ENCODE measurements at regions not wholly inside any gene's neighbourhood (a gene's known extent, or its start where the extent isn't known, plus 50 kb on each side); places are given as distances from the start of the nearest gene placed in this dataset.

DNA sequence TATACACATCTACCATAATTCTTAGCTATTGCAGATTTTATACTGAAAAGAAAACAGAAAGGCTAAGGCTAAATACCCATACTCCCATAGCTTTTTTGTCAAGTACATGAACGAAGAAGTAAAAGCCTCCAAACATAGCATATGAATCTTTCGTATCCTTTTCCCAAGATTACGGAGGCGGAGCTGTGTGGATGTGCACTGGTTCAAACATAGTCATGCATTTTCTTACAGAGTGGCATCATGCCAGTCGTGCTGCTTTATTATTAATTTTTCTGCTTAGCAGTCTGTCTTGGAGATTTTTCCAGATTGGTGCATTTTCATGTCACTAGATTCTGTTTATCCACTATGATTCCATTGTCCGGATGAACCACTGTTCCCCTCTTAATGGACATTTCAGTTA is 118.7 kb upstream of the RUNX3 start:
- H3K4me2 ChIP-seq, result no peak overlapping the region
- H3K4me1 ChIP-seq, result no peaks in the 10 kb centered on the region
- no peaks in the 10 kb centered on the region for H3K9me3 ChIP-seq
- TF ChIP-seq CBX8 (IDR thresholded peaks at IDR 0.05), result no peak
- ATAC-seq, result no peak
- H3K27ac ChIP-seq, result no peak overlapping the region
- no peak for FAIRE-seq
- DNase-seq (ENCODE audit: low read depth in 1 of 2, low spot score in 1 of 2), result no peak
- ChIA-PET POLR2A (no interaction called here), CTCF (interaction anchor here (1.2 to 5.6 kb wide), 2 partner anchors 11 to 49 kb away, joined by 3 to 21 read pairs; no protein-coding TSS in a partner anchor)
- H3K4me3 ChIP-seq, result no peak overlapping the region
- WGBS (ENCODE audit: missing lambda C conversion rate), result 59% methylated on average over 6 of the region's 6 CpGs

DNA sequence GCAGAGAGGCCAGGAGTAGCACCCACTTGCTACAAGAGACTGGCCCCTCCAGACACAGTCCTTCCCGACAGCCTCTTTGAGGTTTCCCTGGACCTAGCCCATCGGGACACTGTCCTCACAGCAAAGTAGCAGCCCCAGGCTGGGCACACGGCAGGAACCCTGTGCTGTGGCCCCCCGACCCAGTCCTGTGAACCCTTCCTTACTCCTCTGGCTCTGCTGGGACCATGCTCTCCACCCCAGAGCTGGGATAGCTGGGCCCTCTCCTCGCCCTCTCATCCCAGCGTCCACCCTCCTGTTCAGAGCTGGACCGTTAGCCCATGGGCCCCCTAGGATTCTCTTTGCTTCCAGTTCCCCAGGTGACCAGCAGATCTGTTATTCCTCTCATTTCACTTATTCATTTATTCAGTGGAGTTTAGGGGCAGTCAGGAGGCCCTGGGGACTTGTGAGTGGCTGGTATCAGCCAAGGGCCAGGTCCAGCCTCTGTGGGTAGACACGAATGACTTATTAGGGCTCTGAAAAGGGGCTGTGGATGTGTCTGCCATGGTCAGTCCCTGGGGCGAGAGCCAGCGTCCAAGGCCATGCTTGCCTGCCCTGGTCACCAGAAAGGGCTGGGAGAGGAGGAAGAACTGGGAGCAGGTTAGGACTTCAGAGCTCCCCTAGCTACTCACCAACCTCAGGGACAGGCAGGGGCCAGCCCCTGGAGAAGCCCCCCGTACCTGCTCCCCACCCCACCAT is 117.6 kb upstream of the RUNX3 start:
- Histone ChIP-seq H3K4me1 (no peaks in the 10 kb centered on the region), H3K9me3 (no peaks in the 10 kb centered on the region), H3K4me2 (no peak overlapping the region), H3K4me3 (no peak overlapping the region), H3K27ac (no peak overlapping the region)
- WGBS (ENCODE audit: missing lambda C conversion rate), result 38% methylated on average over 5 of the region's 11 CpGs
- TF ChIP-seq HOXB5 (CRISPR knock-in tag; IDR thresholded peaks at IDR 0.05) (no peak), JUN (IDR thresholded peaks at IDR 0.05) (no peak), HEYL (CRISPR knock-in tag; IDR thresholded peaks at IDR 0.05) (no peak), ZNF302 (CRISPR knock-in tag; IDR thresholded peaks at IDR 0.05) (no peak), MAFK (IDR thresholded peaks at IDR 0.05; ENCODE audit: partially characterized antibody) (no peak), CHD4 (IDR thresholded peaks at IDR 0.05; ENCODE audit: borderline replicate concordance) (no peak)
- TF ChIP-seq, protein P1, sequence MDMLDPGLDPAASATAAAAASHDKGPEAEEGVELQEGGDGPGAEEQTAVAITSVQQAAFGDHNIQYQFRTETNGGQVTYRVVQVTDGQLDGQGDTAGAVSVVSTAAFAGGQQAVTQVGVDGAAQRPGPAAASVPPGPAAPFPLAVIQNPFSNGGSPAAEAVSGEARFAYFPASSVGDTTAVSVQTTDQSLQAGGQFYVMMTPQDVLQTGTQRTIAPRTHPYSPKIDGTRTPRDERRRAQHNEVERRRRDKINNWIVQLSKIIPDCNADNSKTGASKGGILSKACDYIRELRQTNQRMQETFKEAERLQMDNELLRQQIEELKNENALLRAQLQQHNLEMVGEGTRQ (IDR thresholded peaks at IDR 0.05), result no peak
- TF ChIP-seq, protein P2, sequence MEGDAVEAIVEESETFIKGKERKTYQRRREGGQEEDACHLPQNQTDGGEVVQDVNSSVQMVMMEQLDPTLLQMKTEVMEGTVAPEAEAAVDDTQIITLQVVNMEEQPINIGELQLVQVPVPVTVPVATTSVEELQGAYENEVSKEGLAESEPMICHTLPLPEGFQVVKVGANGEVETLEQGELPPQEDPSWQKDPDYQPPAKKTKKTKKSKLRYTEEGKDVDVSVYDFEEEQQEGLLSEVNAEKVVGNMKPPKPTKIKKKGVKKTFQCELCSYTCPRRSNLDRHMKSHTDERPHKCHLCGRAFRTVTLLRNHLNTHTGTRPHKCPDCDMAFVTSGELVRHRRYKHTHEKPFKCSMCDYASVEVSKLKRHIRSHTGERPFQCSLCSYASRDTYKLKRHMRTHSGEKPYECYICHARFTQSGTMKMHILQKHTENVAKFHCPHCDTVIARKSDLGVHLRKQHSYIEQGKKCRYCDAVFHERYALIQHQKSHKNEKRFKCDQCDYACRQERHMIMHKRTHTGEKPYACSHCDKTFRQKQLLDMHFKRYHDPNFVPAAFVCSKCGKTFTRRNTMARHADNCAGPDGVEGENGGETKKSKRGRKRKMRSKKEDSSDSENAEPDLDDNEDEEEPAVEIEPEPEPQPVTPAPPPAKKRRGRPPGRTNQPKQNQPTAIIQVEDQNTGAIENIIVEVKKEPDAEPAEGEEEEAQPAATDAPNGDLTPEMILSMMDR (IDR thresholded peaks at IDR 0.05), result no peak
- TF ChIP-seq, protein P3, sequence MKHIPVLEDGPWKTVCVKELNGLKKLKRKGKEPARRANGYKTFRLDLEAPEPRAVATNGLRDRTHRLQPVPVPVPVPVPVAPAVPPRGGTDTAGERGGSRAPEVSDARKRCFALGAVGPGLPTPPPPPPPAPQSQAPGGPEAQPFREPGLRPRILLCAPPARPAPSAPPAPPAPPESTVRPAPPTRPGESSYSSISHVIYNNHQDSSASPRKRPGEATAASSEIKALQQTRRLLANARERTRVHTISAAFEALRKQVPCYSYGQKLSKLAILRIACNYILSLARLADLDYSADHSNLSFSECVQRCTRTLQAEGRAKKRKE (CRISPR knock-in tag; IDR thresholded peaks at IDR 0.05; ENCODE audit: low read depth), result no peak
- no peak for FAIRE-seq
- ATAC-seq, result no peak; a peak in 1 of 6 replicates
- no peak for DNase-seq (ENCODE audit: low read depth in 1 of 2, low spot score in 1 of 2)
- CTCF ChIA-PET, result interaction anchor here (0.9 to 5.6 kb wide), 4 partner anchors 10 to 117 kb away, joined by 3 to 21 read pairs (median 4); no protein-coding TSS in a partner anchor
- POLR2A ChIA-PET, result no interaction called here

DNA sequence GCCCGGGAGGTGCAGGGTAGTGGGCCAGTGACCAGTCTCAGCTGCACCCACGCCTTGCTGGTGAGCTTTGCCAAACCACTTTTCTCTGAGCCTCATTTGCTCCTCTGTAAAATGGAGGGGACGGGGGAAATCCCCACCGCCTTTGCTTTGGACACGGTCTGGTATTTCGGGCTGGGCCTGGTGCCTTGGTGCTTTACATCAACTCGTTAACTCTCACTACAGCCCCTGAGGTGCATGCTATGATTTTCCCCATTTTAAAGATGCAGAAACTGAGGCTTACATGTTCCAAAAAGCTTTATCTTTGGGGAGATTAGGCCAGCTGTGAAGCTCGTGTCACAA is 116.1 kb upstream of the RUNX3 start:
- ATAC-seq (no peak), FAIRE-seq (no peak), DNase-seq (ENCODE audit: low read depth in 1 of 2, low spot score in 1 of 2) (no peak)
- WGBS (ENCODE audit: missing lambda C conversion rate), result 58% methylated on average over 7 of the region's 8 CpGs
- TF ChIP-seq ESRRA (IDR thresholded peaks at IDR 0.05; ENCODE audit: borderline replicate concordance, low read length) (no peak), CEBPB (IDR thresholded peaks at IDR 0.05) (no peak), SREBF2 (IDR thresholded peaks at IDR 0.05) (no peak), TP53 (CRISPR knock-in tag; IDR thresholded peaks at IDR 0.05) (no peak), MAFK (IDR thresholded peaks at IDR 0.05; ENCODE audit: partially characterized antibody) (no peak), HOXB13 (CRISPR knock-in tag; IDR thresholded peaks at IDR 0.05; ENCODE audit: low read depth) (no peak), RCOR1 (IDR thresholded peaks at IDR 0.05; ENCODE audit: low read depth, low read length) (no peak), HDAC2 (IDR thresholded peaks at IDR 0.05) (no peak), CBX8 (IDR thresholded peaks at IDR 0.05) (no peak), ZSCAN20 (CRISPR knock-in tag; IDR thresholded peaks at IDR 0.05) (no peak)
- TF ChIP-seq, protein P4, sequence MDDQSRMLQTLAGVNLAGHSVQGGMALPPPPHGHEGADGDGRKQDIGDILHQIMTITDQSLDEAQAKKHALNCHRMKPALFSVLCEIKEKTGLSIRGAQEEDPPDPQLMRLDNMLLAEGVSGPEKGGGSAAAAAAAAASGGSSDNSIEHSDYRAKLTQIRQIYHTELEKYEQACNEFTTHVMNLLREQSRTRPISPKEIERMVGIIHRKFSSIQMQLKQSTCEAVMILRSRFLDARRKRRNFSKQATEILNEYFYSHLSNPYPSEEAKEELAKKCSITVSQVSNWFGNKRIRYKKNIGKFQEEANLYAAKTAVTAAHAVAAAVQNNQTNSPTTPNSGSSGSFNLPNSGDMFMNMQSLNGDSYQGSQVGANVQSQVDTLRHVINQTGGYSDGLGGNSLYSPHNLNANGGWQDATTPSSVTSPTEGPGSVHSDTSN (IDR thresholded peaks at IDR 0.05), result no peak
- TF ChIP-seq, protein P3 (CRISPR knock-in tag; IDR thresholded peaks at IDR 0.05; ENCODE audit: low read depth), result no peak
- TF ChIP-seq, protein P5, sequence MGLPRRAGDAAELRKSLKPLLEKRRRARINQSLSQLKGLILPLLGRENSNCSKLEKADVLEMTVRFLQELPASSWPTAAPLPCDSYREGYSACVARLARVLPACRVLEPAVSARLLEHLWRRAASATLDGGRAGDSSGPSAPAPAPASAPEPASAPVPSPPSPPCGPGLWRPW (IDR thresholded peaks at IDR 0.05), result no peak
- TF ChIP-seq, protein P1 (IDR thresholded peaks at IDR 0.05), result no peak
- no peak overlapping the region for H3K4me3 ChIP-seq
- H3K4me2 ChIP-seq, result no peak overlapping the region
- CTCF ChIA-PET, result interaction anchor here (1.7 to 5.6 kb wide), 3 partner anchors 9 to 56 kb away, joined by 4 to 21 read pairs (median 5); no protein-coding TSS in a partner anchor
- no peaks in the 10 kb centered on the region for H3K4me1 ChIP-seq
- POLR2A ChIA-PET, result no interaction called here
- no peaks in the 10 kb centered on the region for H3K9me3 ChIP-seq
- no peak overlapping the region for H3K27ac ChIP-seq

Measured in A549 (cell line).